ENCODE measurements at regions not wholly inside any gene's neighbourhood (a gene's known extent, or its start where the extent isn't known, plus 50 kb on each side); places are given as distances from the start of the nearest gene placed in this dataset.
"Not testable (repeated sequence)": the region's sequence is repeated elsewhere in the genome, so short reads cannot be mapped to it uniquely, and the experiment has no call there.

DNA sequence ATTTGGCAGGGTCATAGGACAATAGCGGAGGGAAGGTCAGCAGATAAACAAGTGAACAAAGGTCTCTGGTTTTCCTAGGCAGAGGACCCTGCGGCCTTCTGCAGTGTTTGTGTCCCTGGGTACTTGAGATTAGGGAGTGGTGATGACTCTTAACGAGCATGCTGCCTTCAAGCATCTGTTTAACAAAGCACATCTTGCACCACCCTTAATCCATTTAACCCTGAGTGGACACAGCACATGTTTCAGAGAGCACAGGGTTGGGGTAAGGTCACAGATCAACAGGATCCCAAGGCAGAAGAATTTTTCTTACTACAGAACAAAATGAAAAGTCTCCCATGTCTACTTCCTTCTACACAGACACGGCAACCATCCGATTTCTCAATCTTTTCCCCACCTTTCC, 74.7 kb downstream of the LAT start:
- not testable (repeated sequence) for TF ChIP-seq MTA2 (IDR thresholded peaks at IDR 0.05; ENCODE audit: low read depth); RCOR1 (conservative IDR thresholded peaks at IDR 0.05; ENCODE audit: low read depth, low read length); ATF7 (IDR thresholded peaks at IDR 0.05; ENCODE audit: low read depth); ASH2L (IDR thresholded peaks at IDR 0.05; ENCODE audit: borderline replicate concordance, low read depth); ZNF274 (IDR thresholded peaks at IDR 0.05; ENCODE audit: insufficient read depth, insufficient read length); EP300 (IDR thresholded peaks at IDR 0.05; ENCODE audit: borderline replicate concordance in 1 of 2, control insufficient read depth in 1 of 2, low read depth in 2 of 2, low read length in 2 of 2); NR2C1 (IDR thresholded peaks at IDR 0.05); TCF3 (IDR thresholded peaks at IDR 0.05; ENCODE audit: borderline replicate concordance, insufficient read depth, low read depth, low read length); HCFC1 (IDR thresholded peaks at IDR 0.05; ENCODE audit: low read length); POLR2A (IDR thresholded peaks at IDR 0.05; ENCODE audit: low read depth, low read length); POLR2AphosphoS5 (IDR thresholded peaks at IDR 0.05; ENCODE audit: low read length)
- TF ChIP-seq, protein P1, sequence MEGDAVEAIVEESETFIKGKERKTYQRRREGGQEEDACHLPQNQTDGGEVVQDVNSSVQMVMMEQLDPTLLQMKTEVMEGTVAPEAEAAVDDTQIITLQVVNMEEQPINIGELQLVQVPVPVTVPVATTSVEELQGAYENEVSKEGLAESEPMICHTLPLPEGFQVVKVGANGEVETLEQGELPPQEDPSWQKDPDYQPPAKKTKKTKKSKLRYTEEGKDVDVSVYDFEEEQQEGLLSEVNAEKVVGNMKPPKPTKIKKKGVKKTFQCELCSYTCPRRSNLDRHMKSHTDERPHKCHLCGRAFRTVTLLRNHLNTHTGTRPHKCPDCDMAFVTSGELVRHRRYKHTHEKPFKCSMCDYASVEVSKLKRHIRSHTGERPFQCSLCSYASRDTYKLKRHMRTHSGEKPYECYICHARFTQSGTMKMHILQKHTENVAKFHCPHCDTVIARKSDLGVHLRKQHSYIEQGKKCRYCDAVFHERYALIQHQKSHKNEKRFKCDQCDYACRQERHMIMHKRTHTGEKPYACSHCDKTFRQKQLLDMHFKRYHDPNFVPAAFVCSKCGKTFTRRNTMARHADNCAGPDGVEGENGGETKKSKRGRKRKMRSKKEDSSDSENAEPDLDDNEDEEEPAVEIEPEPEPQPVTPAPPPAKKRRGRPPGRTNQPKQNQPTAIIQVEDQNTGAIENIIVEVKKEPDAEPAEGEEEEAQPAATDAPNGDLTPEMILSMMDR (IDR thresholded peaks at IDR 0.05 in 2 of 3, conservative IDR thresholded peaks at IDR 0.05 in 1 of 3; ENCODE audit: control insufficient read depth in 2 of 3, extremely low read depth in 1 of 3, insufficient read depth in 1 of 3, low read depth in 3 of 3, low read length in 3 of 3): not testable (repeated sequence)

Data from GM12878 (cell line).